HG03571 (cell line): ENCODE measurements at regions not wholly inside any gene's neighbourhood (a gene's known extent, or its start where the extent isn't known, plus 50 kb on each side); places are given as distances from the start of the nearest gene placed in this dataset.

Source experiments
- ATAC-seq: cut with Tn5 transposase; IDR thresholded peaks from one replicate; pipeline ENCODE4 v1.9.1; 2021; ENCODE audit not compliant: unreplicated experiment

GRCh38 chr7:41536873-41537665 is 165.8 kb downstream of the INHBA start:
- no peak for ATAC-seq

GRCh38 chr7:41536122-41536872 is 166.6 kb downstream of the INHBA start:
- no peak for ATAC-seq

GRCh38 chr7:41529831-41530230 is 173.1 kb downstream of the INHBA start:
- no peak for ATAC-seq

- no peak for ATAC-seq
Observed at GRCh38 chr7:41524876-41525275, 178.0 kb downstream of the INHBA start.

- ATAC-seq, result no peak
Observed at GRCh38 chr7:41520445-41520844, 182.4 kb downstream of the INHBA start.

GRCh38 chr7:41517771-41518170 is 185.1 kb downstream of the INHBA start:
- no peak for ATAC-seq

- ATAC-seq, result no peak
Observed at GRCh38 chr7:41508755-41509154, 194.1 kb downstream of the INHBA start.

- no peak for ATAC-seq
Observed at GRCh38 chr7:41507686-41508268, 195.1 kb downstream of the INHBA start.

GRCh38 chr7:41504214-41504980 is 198.5 kb downstream of the INHBA start:
- no peak for ATAC-seq

GRCh38 chr7:41503438-41503837 is 199.5 kb downstream of the INHBA start:
- no peak for ATAC-seq

GRCh38 chr7:41501466-41501865 is 201.4 kb downstream of the INHBA start:
- no peak for ATAC-seq

GRCh38 chr7:41501006-41501405 is 201.9 kb downstream of the INHBA start:
- no peak for ATAC-seq

GRCh38 chr7:41492603-41493002 is 210.3 kb downstream of the INHBA start:
- no peak for ATAC-seq

- ATAC-seq, result no peak
Observed at GRCh38 chr7:41491883-41492471, 210.9 kb downstream of the INHBA start.

GRCh38 chr7:41491308-41491707 is 211.6 kb downstream of the INHBA start:
- no peak for ATAC-seq

- no peak for ATAC-seq
Observed at GRCh38 chr7:41489885-41490284, 213.0 kb downstream of the INHBA start.

- no peak for ATAC-seq
Observed at GRCh38 chr7:41487229-41487940, 215.5 kb downstream of the INHBA start.

GRCh38 chr7:41481353-41481752 is 221.5 kb downstream of the INHBA start:
- ATAC-seq, result no peak

- ATAC-seq, result no peak
Observed at GRCh38 chr7:41478187-41478586, 224.7 kb downstream of the INHBA start.

GRCh38 chr7:41476460-41476803 is 226.5 kb downstream of the INHBA start:
- no peak for ATAC-seq
